SHP77 (cell line): ENCODE measurements at regions not wholly inside any gene's neighbourhood (a gene's known extent, or its start where the extent isn't known, plus 50 kb on each side); places are given as distances from the start of the nearest gene placed in this dataset.
"Not testable (repeated sequence)": the region's sequence is repeated elsewhere in the genome, so short reads cannot be mapped to it uniquely, and the experiment has no call there.

Experiments used
- DNase-seq, 2 experiments: peaks; one replicate each; lab custom pipeline; 2025; lab: John Stamatoyannopoulos, UW

DNA sequence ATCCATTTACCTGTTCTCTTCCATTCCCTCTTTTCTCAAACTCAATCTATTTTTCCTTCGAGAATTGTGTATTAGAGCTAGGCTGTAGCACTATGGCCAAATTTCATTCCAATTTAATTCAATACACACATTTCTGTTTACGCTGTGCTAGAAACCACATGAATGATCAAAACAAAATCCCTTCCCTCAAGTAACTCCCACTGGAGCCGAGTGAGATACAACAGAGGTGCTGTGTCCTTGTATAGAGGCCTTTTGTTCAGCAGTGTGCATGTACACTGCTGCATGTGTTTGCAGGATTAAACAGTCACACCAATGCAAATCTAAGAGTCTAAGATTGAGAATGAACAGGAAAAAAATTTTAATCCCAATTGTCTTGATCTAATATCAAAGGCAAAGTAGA lies 734.2 kb downstream of the RAPGEF2 start:
- DNase-seq: no peak

DNA sequence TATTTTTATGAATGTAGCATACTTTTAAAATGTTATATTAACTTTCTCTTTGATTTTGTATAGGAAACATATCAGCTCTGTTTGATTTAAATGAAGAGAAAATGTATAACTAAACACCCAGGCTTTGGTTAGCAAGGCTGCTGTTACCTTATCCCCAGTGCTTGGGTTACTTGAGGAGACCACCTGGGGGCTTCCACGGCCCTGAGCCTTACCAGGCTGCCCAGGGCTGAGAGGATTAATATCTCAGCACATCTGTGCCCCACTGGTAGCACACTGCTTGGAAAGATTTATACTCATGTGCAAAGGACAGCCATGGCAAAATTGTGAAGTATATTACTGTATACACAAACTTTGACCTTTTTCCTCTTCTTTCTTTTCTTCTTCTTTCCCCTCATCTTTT lies 752.9 kb downstream of the RAPGEF2 start:
- no peak for DNase-seq

DNA sequence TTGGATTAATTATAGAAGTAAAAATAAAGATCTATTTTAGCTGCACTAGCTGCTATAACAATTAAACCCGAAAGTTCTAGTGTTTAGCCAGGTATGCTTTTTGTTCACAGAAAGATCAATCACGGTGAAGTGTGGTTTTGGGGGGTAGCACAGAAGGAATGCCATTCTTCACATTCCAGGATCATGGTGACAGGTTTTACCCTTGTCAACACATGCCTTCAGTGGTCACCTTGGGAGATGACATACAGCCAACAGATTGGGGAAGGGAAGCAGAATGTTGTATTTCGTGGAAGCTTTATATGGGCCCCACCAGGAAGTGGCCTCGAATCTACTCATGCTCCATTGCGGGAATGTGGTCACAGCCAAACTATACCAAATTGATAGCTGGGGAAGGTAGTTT lies 753.6 kb downstream of the RAPGEF2 start:
- DNase-seq: no peak

GRCh38 chr4:159859656-159860148 lies 756.8 kb downstream of the RAPGEF2 start:
- no peak for DNase-seq

DNA sequence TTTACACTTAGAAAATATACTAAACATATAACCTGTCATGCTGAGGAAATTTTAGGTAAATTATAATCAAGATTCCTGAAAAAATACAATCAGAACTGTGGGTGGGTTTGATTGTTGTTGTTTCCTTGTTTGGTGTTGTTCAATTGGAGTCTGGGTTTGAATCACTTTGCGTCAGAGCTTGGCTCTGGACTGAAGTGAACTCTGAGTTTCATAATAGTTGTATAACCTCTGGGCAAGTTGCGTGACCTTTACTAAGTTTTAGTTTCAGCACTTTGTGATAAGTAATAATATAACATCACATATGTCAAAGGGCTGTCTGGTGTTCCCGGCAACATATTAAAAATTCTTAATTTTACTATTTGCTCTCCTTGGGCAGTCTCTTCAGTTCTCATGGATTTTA lies 758.1 kb downstream of the RAPGEF2 start:
- no peak for DNase-seq

DNA sequence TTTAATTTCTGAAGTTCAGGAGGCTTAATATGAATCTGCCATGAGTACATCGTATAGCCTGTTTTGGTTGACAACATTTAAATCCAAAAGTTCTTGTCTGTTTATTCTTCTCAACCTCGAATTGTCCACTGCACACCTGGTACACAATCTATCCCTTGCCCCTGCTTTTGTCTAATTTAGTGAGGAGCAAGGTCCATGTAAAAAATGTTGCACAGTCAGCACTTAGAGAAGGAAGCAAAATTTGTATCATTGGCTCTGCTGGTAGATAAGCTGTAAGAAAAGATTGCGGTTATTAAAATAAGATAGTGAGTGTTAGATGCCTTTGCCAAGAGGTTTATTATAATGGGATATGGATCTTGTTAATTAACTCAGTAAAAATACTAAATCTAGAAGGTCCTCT lies 761.5 kb downstream of the RAPGEF2 start:
- no peak for DNase-seq

DNA sequence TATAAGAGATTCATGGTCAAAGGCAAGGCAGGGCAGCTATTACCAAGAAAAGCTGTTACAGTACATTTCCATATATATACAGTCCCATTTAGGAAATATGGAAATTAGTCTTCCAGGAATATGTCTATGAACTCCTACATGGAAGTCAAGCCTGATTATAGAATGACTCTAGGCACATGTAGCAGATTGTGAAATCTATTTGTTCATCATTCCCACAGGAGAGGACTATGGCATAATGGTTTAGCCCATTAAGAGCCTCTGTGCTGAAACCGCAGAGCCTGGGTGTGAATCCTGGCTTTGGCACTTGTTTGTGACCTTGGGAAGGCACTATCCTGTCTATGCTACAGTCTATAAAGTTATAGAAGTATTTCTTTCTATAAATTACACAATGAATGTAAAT lies 764.8 kb downstream of the RAPGEF2 start:
- no peak for DNase-seq

DNA sequence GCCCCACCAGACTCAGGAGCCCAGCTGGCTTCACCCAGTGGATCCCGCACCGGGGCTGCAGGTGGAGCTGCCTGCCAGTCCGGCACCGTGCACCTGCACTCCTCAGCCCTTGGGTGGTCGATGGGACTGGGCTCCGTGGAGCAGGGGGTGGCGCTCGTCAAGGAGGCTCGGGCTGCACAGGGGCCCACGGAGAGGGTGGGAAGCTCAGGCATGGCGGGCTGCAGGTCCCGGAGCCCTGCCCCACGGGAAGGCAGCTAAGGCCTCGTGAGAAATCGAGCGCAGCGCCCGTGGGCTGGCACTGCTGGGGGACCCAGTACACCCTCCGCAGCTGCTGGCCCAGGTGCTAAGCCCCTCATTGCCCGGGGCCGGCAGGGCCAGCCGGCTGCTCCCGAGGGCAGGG lies 766.1 kb downstream of the RAPGEF2 start:
- not testable (repeated sequence) for DNase-seq

DNA sequence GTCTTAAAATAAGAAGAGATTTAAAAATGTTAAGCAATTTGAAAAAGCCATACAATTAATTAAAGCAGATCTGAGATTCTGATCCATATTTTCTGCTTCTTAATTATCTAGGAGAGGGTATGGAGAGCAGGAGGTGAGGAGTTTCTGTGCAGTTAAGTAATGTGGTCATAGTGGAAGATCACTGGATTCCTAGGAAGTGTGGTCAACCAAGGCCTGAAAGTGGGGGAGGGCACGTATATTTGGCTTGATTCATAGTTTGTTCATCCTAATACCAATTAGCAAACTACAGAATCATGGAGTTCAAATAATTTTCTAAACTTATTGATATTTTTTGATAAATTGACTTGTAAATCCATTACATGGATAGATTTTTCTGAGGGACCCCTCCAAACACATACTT lies 768.3 kb downstream of the RAPGEF2 start:
- no peak for DNase-seq

DNA sequence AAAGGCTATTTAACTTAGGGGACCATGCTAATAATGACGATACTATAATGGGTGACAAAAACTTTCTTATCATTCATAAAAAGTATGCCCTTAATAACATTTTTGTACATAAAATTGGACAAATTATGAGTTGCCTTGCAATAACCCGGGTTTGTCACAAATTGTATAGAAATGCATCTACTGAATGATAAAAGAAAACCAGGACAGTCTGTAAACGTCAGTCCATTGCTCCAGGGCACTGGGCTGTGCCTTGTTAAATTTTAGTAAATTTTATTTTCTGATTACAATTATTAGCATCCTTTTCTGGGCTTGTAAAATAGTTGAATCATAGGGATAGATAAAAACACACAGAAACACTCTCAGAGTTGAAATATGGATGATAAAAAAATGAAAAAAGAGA lies 778.3 kb downstream of the RAPGEF2 start:
- DNase-seq: no peak

DNA sequence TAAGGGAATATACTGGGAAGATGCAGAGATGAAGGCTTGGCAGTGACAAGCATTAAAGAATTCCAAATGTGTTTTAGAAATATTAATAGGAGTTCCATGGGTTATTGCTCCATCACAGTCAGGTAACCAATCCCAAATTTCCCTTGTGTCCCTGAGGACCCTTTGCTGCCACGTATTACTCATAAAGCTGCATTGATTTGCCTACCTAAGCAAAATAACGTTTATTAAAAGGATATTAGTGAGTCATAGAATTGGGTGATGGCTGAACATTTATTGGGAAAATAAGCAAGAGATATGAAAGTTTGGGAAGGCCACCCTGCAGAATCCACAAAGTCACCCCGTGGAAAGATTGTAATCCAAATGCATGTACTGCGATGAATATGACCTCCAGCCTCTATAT lies 782.1 kb downstream of the RAPGEF2 start:
- DNase-seq: no peak

DNA sequence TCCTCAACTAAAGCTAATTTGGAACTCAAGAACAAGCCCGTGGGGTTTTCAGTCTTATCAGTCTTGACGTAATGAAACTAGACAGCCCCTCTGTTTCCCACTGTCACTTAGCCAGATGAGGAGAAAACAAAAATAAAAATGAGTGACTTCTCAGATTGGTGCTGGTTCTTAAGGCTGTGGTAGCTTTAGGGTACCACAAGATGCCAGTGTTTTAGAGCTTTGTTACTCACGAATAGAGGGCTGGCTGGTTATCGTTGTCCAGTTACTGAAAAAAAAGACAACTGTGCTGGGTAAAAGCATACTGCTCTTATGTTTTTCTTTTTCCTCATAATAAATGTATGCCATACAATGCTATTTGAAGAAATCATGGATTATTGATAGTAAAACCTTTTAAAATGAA lies 796.7 kb downstream of the RAPGEF2 start:
- DNase-seq: no peak

DNA sequence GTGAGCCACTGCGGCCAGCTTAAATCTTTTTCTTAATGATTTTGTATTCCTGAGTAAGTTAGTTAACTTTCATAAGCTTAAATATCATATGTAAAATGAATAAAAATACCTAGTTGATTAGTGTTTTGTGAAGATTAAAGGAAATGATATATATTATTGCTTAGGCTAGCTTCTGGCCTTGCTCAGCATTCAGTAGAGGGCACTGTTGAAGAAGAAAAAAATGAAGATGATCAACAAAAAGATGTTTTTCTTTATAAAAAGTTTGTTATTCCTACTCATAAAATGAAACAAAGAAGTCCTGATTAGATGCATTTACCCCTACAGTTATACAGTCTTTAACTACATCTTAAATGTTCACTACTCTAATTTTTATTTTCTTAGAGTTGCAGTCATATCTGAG lies 797.7 kb downstream of the RAPGEF2 start:
- no peak for DNase-seq

GRCh38 chr4:159902648-159903047 lies 799.8 kb downstream of the RAPGEF2 start:
- DNase-seq: no peak

- DNase-seq: no peak
These were observed 802.0 kb downstream of the RAPGEF2 start for GRCh38 chr4:159904906-159905305.

DNA sequence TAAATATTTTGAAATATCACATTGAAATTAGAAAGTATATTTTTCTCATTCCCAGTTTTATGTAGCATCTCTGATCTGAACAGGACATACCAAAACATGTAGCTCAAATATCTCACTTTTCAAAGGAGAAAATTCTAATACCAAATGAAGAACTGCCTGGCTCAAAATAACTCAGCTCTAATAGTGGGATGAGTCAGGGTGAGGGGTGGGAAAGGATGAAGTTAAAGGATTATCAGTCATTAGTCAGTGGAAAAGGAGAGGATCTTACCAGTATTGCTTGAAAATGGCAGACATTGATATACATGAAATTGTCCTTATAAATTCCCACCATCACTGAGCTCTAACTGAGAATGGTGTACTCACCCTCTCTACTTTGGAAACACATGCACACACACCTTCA lies 803.2 kb downstream of the RAPGEF2 start:
- no peak for DNase-seq

- DNase-seq: no peak
These were observed 803.6 kb downstream of the RAPGEF2 start for GRCh38 chr4:159906517-159906916.

- DNase-seq: no peak
These were observed 807.8 kb downstream of the RAPGEF2 start for GRCh38 chr4:159910721-159911120.

DNA sequence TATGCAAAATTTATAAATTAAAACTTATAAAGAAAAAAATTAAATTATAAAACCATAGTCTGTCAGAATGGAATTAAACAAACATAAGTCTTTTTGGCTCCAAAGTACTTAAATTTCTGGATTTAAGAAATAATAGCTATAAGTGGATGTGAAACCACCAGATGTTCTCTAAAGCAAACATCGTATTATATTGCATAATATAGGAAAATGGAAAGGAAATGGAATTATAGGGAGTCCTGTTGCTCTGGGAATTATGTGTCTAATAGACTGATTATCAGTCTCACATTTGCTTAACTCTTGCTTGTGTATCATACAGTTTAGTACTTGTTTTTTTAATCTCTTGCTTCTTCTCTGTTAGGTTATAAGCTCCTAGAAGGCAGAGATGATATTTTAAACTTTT lies 819.2 kb downstream of the RAPGEF2 start:
- DNase-seq: no peak

- DNase-seq: no peak
These were observed 822.9 kb downstream of the RAPGEF2 start for GRCh38 chr4:159925770-159926169.

- no peak for DNase-seq
These were observed 824.0 kb downstream of the RAPGEF2 start for GRCh38 chr4:159926871-159927270.

DNA sequence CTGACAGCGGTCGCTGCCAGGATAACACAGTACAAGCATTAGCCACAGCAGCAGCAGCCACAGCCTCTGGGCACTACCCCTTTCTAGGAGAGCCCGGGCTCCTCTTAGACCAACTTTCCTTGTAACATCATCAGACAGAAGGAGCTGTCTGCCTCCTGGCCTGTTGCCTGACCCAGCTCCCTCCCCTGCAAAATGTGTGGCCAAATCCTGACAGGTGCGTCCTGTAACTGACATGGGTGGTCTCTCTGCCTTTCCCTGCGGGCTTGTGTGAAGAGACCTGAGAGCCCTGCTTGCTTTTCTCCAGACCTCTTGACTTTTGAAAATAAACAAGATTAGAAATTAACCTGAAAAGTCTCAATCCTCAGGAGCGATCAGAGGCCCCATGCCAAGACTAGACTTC lies 824.9 kb downstream of the RAPGEF2 start:
- DNase-seq: no peak

DNA sequence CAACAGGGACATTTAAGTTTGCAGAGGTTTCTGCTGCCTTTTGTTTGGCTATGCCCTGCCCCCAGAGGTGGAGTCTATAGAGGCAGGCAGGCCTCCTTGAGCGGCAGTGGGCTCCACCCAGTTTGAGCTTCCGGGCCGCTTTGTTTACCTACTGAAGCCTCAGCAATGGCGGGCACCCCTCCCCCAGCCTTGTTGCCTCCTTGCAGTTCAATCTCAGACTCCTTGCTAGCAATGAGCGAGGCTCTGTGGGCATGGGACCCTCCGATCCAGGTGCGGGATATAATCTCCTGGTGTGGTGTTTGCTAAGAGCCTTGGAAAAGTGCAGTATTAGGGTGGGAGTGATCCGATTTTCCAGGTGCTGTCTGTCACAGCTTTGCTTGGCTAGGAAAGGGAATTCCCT lies 831.7 kb downstream of the RAPGEF2 start:
- not testable (repeated sequence) for DNase-seq

DNA sequence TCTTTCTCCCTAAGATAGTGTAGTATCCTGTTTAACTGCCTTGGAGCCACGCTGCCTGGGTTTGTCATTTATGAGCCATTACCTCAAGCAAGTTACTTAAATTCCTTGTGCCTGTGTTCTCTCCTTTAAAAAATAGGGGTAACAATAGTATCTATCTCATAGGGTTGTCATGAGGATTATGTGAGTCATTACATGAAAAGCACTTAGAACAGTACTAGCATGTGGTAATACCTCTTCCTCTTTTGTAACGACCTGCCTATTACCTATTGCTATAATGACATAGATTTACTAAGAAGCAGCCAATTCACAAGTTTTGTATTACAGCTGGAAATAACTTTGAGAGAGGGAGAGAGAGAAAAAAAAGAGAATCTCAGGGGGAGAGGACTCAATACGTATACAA lies 834.7 kb downstream of the RAPGEF2 start:
- no peak for DNase-seq

GRCh38 chr4:159939681-159940080 lies 836.8 kb downstream of the RAPGEF2 start:
- not testable (repeated sequence) for DNase-seq
